Right lobe of liver (tissue), 4 donors: ENCODE measurements at regions not wholly inside any gene's neighbourhood (a gene's known extent, or its start where the extent isn't known, plus 50 kb on each side); places are given as distances from the start of the nearest gene placed in this dataset.

Source experiments
- CTCF ChIP-seq, 4 donors: fragments of 200-600 bp in 3 of 4; fragments of 450-650 bp in 1 of 4; IDR thresholded peaks; one replicate each; pipeline versions ENCODE4 v1.5.1 to v1.8.0; 2016 to 2022; ENCODE audit warnings: antibody characterized with exemption in 4 of 4, mild to moderate bottlenecking in 2 of 4
- POLR2A ChIP-seq: fragments of 450-650 bp; IDR thresholded peaks from one replicate; pipeline ENCODE4 v1.6.1; 2017; ENCODE audit warnings: antibody characterized with exemption, mild to moderate bottlenecking
- donor health status: DM: no; HTN: no; CAD: no.
- donor health status: DM: no; HTN: no; CAD: no.
- donor health status: DM: no; HTN: yes; CAD: no.

DNA sequence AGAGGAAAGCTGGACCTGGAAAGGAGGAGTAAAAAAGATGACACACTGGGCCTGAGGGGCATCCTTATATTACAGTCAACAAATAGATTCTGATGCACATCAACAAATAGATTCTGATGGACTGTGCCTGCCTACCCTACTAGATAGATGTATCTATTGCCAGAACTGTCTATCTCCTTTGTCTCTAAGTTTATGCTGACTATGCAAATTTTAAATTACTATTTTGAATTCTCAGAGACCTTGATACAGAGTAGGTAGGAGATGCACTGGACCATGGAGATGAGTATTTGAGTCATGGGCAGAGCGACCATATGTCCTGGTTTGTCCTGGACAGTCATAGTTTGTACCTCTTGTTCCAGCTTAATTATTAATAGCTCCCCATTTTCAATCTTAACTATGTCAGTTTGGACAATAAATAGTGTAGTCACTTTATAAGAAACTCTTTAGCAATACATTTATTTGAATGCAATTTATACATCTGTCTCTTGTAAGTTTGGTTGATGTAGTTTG, 247.9 kb upstream of the PPP1R2C start:
- TF ChIP-seq CTCF (IDR thresholded peaks at IDR 0.05) (no peak), POLR2A (no peak)
